ENCODE measurements at regions not wholly inside any gene's neighbourhood (a gene's known extent, or its start where the extent isn't known, plus 50 kb on each side); places are given as distances from the start of the nearest gene placed in this dataset.

GRCh38 chr3:182375916-182376315 is 417.4 kb upstream of the ATP11B start:
- TF ChIP-seq POLR2A (IDR thresholded peaks at IDR 0.05) (no peak), POLR2AphosphoS5 (IDR thresholded peaks at IDR 0.05) (no peak), CTCF (IDR thresholded peaks at IDR 0.05) (no peak), EP300 (IDR thresholded peaks at IDR 0.05) (no peak)

Measured in suprapubic skin (tissue), 4 donors.